ENCODE measurements at regions not wholly inside any gene's neighbourhood (a gene's known extent, or its start where the extent isn't known, plus 50 kb on each side); places are given as distances from the start of the nearest gene placed in this dataset.

GRCh38 chr18:73859837-73860397 lies 287.7 kb downstream of the FBXO15 start:
- no peak for DNase-seq (ENCODE audit: low read depth, low spot score)

DNA sequence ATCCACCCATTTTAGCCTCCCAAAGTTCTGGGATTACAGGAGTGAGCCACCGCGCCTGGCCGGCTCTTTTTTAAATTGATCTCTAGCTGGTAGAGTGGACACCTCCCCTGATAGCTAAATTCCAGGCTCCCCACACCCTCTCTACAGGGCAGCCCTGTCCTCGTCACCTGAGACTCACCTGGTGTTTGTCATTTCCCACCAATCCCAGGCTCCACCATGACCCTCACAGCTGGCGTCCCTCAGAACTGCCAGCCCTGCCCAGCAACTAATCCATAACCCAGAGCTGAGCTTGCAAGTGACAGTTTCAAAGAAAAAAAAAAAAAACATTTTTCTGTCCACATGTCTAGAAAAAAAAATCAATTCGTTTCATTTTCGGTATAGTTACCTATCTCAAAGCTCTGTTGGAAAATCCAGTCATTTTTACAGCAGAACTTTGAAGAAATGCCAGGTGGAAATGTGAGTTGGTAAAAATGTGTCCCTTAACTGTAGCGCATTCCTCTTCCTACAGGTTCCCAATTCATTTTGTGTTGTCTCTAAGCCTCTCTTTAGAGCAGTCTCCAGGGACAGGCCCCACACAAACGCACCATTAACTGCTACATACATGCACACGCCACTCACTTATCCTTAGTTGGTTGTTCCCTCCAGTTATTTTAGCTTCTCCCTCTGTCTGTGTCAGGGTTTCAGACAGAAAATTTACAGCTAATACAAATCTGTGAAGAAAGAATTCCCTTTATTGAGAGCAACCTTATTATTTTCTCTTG lies 294.7 kb downstream of the FBXO15 start:
- no peak for DNase-seq (ENCODE audit: low read depth, low spot score)

DNA sequence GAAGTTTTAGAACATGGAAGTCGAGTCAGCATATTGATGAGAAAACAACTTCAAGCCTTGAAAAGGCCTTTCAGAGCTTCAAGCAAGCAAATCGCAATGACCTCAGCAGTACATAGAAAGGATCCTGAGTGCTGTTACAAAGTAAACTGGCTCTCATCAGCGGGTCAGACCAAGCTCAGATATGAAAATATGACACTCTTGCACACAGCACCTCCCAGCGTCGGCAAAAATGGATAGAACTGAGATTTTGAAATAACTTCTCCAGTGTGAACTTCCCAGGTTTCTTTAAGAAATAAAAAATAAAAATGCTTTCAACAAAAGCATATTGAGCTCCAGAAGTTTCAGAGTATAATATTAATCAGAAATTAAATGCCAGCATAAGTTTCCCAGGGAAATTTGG lies 296.9 kb downstream of the FBXO15 start:
- DNase-seq (ENCODE audit: low read depth, low spot score) = no peak

- DNase-seq (ENCODE audit: low read depth, low spot score) = peak; percentile 32
Observed at GRCh38 chr18:73848656-73849055, 299.0 kb downstream of the FBXO15 start.

DNA sequence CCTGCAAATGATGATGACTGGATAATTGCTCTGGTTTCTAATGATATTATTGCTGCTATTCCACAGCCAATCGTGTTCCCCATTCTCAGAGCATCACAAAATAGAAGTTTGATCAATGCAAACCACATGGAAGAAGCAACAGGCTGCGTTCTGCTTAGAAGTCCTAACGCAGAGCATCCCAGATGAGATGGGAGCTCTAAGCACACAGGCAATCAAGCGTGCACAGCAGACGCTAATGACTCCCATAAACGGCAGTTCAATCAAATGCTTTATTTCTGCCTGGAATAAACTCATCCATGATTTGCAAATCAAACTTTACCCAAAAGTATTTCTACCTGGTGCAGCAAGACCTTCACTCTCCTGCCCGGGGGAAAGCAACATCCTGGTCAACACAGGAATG lies 304.2 kb downstream of the FBXO15 start:
- no peak for DNase-seq (ENCODE audit: low read depth, low spot score)

GRCh38 chr18:73842795-73843394 lies 304.7 kb downstream of the FBXO15 start:
- DNase-seq (ENCODE audit: low read depth, low spot score) = no peak

- DNase-seq (ENCODE audit: low read depth, low spot score) = no peak
Observed at GRCh38 chr18:73841661-73842060, 306.0 kb downstream of the FBXO15 start.

GRCh38 chr18:73840319-73840945 lies 307.2 kb downstream of the FBXO15 start:
- no peak for DNase-seq (ENCODE audit: low read depth, low spot score)

GRCh38 chr18:73839441-73839840 lies 308.2 kb downstream of the FBXO15 start:
- no peak for DNase-seq (ENCODE audit: low read depth, low spot score)

GRCh38 chr18:73838107-73838506 lies 309.5 kb downstream of the FBXO15 start:
- no peak for DNase-seq (ENCODE audit: low read depth, low spot score)

- no peak for DNase-seq (ENCODE audit: low read depth, low spot score)
Observed at GRCh38 chr18:73835656-73836364, 311.8 kb downstream of the FBXO15 start.

DNA sequence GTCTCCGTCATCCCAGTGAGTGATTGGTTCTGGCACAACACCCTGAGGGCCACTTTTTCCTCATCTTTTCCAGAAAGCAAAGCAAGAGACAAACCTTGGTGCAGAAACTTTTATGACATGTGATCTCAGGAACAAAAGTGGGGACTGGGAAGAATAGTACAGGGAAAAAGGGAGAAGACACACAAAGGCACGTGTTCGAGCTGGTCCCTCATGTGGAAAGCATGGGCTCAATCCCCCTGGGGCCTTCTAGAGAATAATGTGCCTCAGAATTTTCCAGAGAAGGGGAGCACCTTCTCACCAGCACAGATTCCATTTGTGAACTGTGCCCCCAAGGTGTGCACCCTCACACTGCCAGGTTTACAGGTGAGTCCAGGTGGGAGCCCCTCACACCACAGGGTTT lies 312.6 kb downstream of the FBXO15 start:
- DNase-seq (ENCODE audit: low read depth, low spot score) = no peak

DNA sequence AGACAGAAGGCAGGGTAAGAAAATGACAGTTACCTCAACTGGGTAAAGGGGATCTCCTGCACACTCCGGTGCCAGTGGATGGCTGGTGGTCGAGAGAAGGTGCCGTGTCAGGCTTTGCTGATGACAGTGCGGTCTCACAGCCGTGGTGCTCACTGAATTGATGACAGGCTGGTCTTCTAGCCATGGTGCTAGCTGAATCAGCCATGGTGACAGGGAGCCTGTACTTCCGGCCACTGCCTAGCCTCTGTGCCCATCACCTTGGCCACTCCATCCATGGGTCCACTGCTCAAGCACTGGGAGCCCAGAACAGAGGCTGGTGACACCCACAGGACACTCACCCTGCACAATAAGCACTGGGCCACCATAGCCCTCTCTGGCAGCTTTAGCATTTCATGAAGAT lies 315.9 kb downstream of the FBXO15 start:
- DNase-seq (ENCODE audit: low read depth, low spot score) = no peak

- no peak for DNase-seq (ENCODE audit: low read depth, low spot score)
Observed at GRCh38 chr18:73829146-73829545, 318.5 kb downstream of the FBXO15 start.

- DNase-seq (ENCODE audit: low read depth, low spot score) = no peak
Observed at GRCh38 chr18:73827801-73828200, 319.8 kb downstream of the FBXO15 start.

DNA sequence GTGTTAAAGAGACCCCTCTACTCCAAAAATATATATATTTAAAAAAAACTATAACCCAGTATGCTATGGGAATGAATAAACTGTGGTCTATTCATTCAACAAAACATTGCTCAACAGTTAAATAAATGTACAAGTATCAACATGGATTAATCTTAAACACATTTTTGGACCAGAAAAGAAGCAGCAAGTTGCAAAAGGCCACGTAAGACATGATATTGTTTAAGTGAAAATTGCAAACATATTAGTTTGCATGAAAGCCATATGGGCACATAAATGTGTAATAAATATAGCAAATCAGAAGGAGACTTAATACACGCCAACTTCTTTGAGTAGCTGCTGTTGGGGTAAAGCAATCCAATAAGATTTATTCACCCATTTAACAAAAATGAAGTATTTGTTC lies 321.5 kb downstream of the FBXO15 start:
- no peak for DNase-seq (ENCODE audit: low read depth, low spot score)

DNA sequence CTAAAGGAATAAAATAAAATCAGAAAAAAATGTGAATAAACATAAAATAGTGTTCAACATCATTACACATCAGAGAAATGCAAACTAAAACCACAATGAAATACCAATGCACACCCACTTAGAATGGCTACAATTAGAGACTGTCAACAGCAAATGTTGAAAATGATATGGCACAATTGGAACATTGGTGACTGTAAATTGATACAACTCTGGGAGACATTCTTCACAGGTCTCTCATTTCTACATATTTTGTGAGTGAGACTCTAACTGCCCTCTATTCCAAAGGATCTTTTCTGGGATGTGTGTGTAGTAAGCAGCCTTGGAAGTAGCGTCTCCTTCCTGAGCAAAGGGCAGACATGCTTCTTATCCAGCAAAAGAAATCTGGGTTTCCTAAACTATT lies 323.0 kb downstream of the FBXO15 start:
- DNase-seq (ENCODE audit: low read depth, low spot score) = no peak

GRCh38 chr18:73812423-73812822 lies 335.2 kb downstream of the FBXO15 start:
- no peak for DNase-seq (ENCODE audit: low read depth, low spot score)

- no peak for DNase-seq (ENCODE audit: low read depth, low spot score)
Observed at GRCh38 chr18:73807551-73808192, 340.0 kb downstream of the FBXO15 start.

GRCh38 chr18:73805991-73806390 lies 341.6 kb downstream of the FBXO15 start:
- DNase-seq (ENCODE audit: low read depth, low spot score) = no peak

DNA sequence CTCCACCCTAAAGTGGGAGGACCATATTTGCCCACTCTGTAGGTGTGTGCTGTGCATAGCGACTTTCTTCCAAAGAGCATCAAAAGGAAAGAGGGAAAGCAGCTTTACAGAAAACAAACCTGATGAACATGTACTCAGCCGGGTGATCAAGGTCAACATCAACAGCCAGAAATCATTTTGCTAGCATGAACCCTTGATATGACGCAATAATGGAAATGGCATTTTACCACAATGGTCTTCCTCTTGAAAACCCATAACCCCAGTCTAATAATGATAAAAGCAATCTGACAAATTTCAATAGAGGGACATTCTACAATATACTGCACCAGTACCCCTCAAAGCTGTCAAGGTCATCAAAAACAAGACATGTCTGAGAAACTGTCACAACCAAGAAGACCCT lies 350.2 kb downstream of the FBXO15 start:
- DNase-seq (ENCODE audit: low read depth, low spot score) = no peak

- no peak for DNase-seq (ENCODE audit: low read depth, low spot score)
Observed at GRCh38 chr18:73793386-73793785, 354.2 kb downstream of the FBXO15 start.

Measured in brain pericyte (primary cell).